PC-3 (cell line): ENCODE measurements at regions not wholly inside any gene's neighbourhood (a gene's known extent, or its start where the extent isn't known, plus 50 kb on each side); places are given as distances from the start of the nearest gene placed in this dataset.
A peak's percentile ranks its signal among the peaks of the same experiment; 100 is the strongest.

Experiments used
- ATAC-seq: fragments of 200-7000 bp; cut with Tn5 transposase; 2 replicates; pipeline ENCODE4 v1.9.1; 2020; ENCODE audit warnings: mild to moderate bottlenecking, moderate library complexity
- BruUV-seq: library from RNA; stranded (reverse); fragments of 400-500 nt; replicated peaks from 2 replicates; lab custom pipeline; 2021; lab: Mats Ljungman, UMichigan
- CTCF ChIA-PET: fragments of 300-600 bp; sonication (Branson Sonifier 250); formaldehyde crosslinking; loops from one replicate; lab custom pipeline; 2022; ENCODE audit warnings: antibody characterized with exemption; lab: Charles Lee
- POLR2A ChIA-PET: fragments of 300-600 bp; sonication (Branson Sonifier 250); formaldehyde crosslinking; loops from one replicate; lab custom pipeline; 2022; ENCODE audit warnings: antibody characterized with exemption; ENCODE audit not compliant: unreplicated experiment; lab: Charles Lee
- DNase-seq: peaks from one replicate; pipeline ENCODE4 v3.0.0-alpha.2; 2015
- H2AFZ ChIP-seq: fragments of 300-600 bp; sonication (generic); 2 replicates; pipeline ENCODE4 v1.6.0; 2016; ENCODE audit warnings: antibody characterized with exemption, low read length
- H3F3A ChIP-seq: fragments of 300-600 bp; sonication (generic); one replicate; pipeline ENCODE4 v1.6.0; 2017; ENCODE audit warnings: antibody characterized with exemption, low read length, control low read depth, mild to moderate bottlenecking; ENCODE audit not compliant: unreplicated experiment
- H3K27ac ChIP-seq: fragments of 300-600 bp; sonication (generic); 2 replicates; pipeline ENCODE4 v1.5.1; 2016; ENCODE audit warnings: mild to moderate bottlenecking, low read length
- H3K27me3 ChIP-seq: fragments of 300-600 bp; sonication (generic); 2 replicates; pipeline ENCODE4 v1.6.1; 2016; ENCODE audit warnings: low read length, mixed read lengths
- H3K36me3 ChIP-seq: fragments of 300-600 bp; sonication (generic); 2 replicates; pipeline ENCODE4 v1.6.1; 2016; ENCODE audit warnings: low read depth, mixed run types, low read length, mixed read lengths
- H3K4me1 ChIP-seq: fragments of 300-600 bp; sonication (generic); 2 replicates; pipeline ENCODE4 v1.5.1; 2016; ENCODE audit warnings: low read length; ENCODE audit not compliant: insufficient read depth
- H3K4me2 ChIP-seq: fragments of 300-600 bp; sonication (generic); 2 replicates; pipeline ENCODE4 v1.6.0; 2016; ENCODE audit warnings: low read length
- H3K4me3 ChIP-seq: fragments of 300-600 bp; sonication (generic); 2 replicates; pipeline ENCODE4 v1.5.1; 2016; ENCODE audit warnings: mild to moderate bottlenecking, low read length, mixed read lengths
- H3K79me2 ChIP-seq: fragments of 300-600 bp; sonication (generic); 2 replicates; pipeline ENCODE4 v1.6.1; 2017; ENCODE audit warnings: low read length, mixed read lengths
- H3K9ac ChIP-seq: fragments of 300-600 bp; sonication (generic); 2 replicates; pipeline ENCODE4 v1.6.0; 2016; ENCODE audit warnings: mild to moderate bottlenecking, low read length
- H3K9me2 ChIP-seq: fragments of 300-600 bp; sonication (generic); replicated peaks from 2 replicates; pipeline ENCODE4 v1.6.1; 2016; ENCODE audit warnings: mixed run types, low read length, mixed read lengths
- H3K9me3 ChIP-seq: fragments of 300-600 bp; sonication (generic); 2 replicates; pipeline ENCODE4 v1.6.1; 2016; ENCODE audit warnings: low read length, mixed read lengths
- H4K20me1 ChIP-seq: fragments of 300-600 bp; sonication (generic); 2 replicates; pipeline ENCODE4 v1.6.1; 2016; ENCODE audit warnings: low read length, mixed read lengths
- CTCF ChIP-seq: fragments of 300-600 bp; sonication (generic); conservative IDR thresholded peaks from 2 replicates; pipeline ENCODE4 v1.5.1; 2017; ENCODE audit warnings: antibody characterized with exemption, low read depth, mild to moderate bottlenecking, low read length
- EZH2 ChIP-seq: fragments of 300-600 bp; sonication (generic); IDR thresholded peaks from one replicate; pipeline ENCODE4 v1.6.1; 2017; ENCODE audit warnings: antibody characterized with exemption, mild to moderate bottlenecking, low read length; ENCODE audit not compliant: unreplicated experiment
- EZH2phosphoT487 ChIP-seq: fragments of 300-600 bp; sonication (generic); IDR thresholded peaks from 2 replicates; pipeline ENCODE4 v1.6.1; 2018; ENCODE audit warnings: mild to moderate bottlenecking, antibody characterized with exemption, low read length, borderline replicate concordance
- intact Hi-C: fragments of 100-400 bp; cut with micrococcal nuclease; formaldehyde crosslinking; loops from 2 replicates; pipeline ENCODE4 v1.9.0; 2023

GRCh38 chr13:74904556-74904955, 577.4 kb downstream of the TBC1D4 start:
- ChIA-PET POLR2A (no interaction called here), CTCF (no interaction called here)
- Histone ChIP-seq H3K4me3 (no peak overlapping the region), H2AFZ (no peak overlapping the region), H4K20me1 (no peaks in the 10 kb centered on the region), H3K9me3 (no peaks in the 10 kb centered on the region), H3K4me1 (no peaks in the 10 kb centered on the region), H3K27ac (no peak overlapping the region), H3K27me3 (no peaks in the 10 kb centered on the region), H3K4me2 (no peak overlapping the region), H3K9ac (no peak overlapping the region), H3F3A (no peaks in the 10 kb centered on the region), H3K79me2 (no peaks in the 10 kb centered on the region), H3K36me3 (no peaks in the 10 kb centered on the region), H3K9me2 (no peaks in the 10 kb centered on the region)
- TF ChIP-seq CTCF: no peak
- TF ChIP-seq EZH2: no peak
- TF ChIP-seq EZH2phosphoT487: no peak
- ATAC-seq (no peak), DNase-seq (no peak)
- intact Hi-C loops: no loop called here
- no TSS peak for BruUV-seq

GRCh38 chr13:74895042-74895796, 586.8 kb downstream of the TBC1D4 start:
- Histone ChIP-seq H3K79me2 (no peaks in the 10 kb centered on the region), H3F3A (no peaks in the 10 kb centered on the region), H2AFZ (no peak overlapping the region), H3K27ac (no peak overlapping the region), H4K20me1 (no peaks in the 10 kb centered on the region), H3K4me3 (no peak overlapping the region), H3K36me3 (no peaks in the 10 kb centered on the region), H3K4me1 (peaks cover 18% of the 10 kb centered on the region), H3K4me2 (no peak overlapping the region), H3K9me3 (no peaks in the 10 kb centered on the region), H3K9ac (no peak overlapping the region), H3K27me3 (no peaks in the 10 kb centered on the region), H3K9me2 (no peaks in the 10 kb centered on the region)
- DNase-seq (no peak), ATAC-seq (no peak)
- BruUV-seq: no TSS peak
- POLR2A ChIA-PET: no interaction called here
- CTCF ChIA-PET: no interaction called here
- no peak for TF ChIP-seq CTCF
- TF ChIP-seq EZH2: no peak
- TF ChIP-seq EZH2phosphoT487: no peak
- intact Hi-C loops: no loop called here

GRCh38 chr13:74892096-74892495, 589.9 kb downstream of the TBC1D4 start:
- H3K9me3 ChIP-seq: no peaks in the 10 kb centered on the region
- TF ChIP-seq EZH2: no peak
- TF ChIP-seq CTCF: no peak
- TF ChIP-seq EZH2phosphoT487: no peak
- DNase-seq (no peak), ATAC-seq (no peak)
- CTCF ChIA-PET: interaction anchor here (0.6 kb wide), 1 partner anchor 324 kb away, joined by 4 read pairs; no protein-coding TSS in a partner anchor
- peak overlapping the region; percentile 76 for H3K27ac ChIP-seq
- H3K27me3 ChIP-seq: no peaks in the 10 kb centered on the region
- POLR2A ChIA-PET: no interaction called here
- H3K36me3 ChIP-seq: no peaks in the 10 kb centered on the region
- H3K4me3 ChIP-seq: no peak overlapping the region
- H3K4me1 ChIP-seq: peaks cover 27% of the 10 kb centered on the region
- H4K20me1 ChIP-seq: no peaks in the 10 kb centered on the region
- no peaks in the 10 kb centered on the region for H3K9me2 ChIP-seq
- BruUV-seq: TSS peak; percentile 77
- H3K4me2 ChIP-seq: peak overlapping the region; percentile 35
- H3F3A ChIP-seq: no peaks in the 10 kb centered on the region
- peak overlapping the region; percentile 13; the same call in 1 of the 2 replicates for H3K9ac ChIP-seq
- H3K79me2 ChIP-seq: no peaks in the 10 kb centered on the region
- H2AFZ ChIP-seq: no peak overlapping the region
- intact Hi-C loops: no loop called here
